ENCODE measurements at regions not wholly inside any gene's neighbourhood (a gene's known extent, or its start where the extent isn't known, plus 50 kb on each side); places are given as distances from the start of the nearest gene placed in this dataset.
"Not testable (repeated sequence)": the region's sequence is repeated elsewhere in the genome, so short reads cannot be mapped to it uniquely, and the experiment has no call there.

GRCh38 chr14:22190411-22191191 lies 398.4 kb downstream of the DAD1 start:
- no peak for DNase-seq (ENCODE audit: low read depth)

DNA sequence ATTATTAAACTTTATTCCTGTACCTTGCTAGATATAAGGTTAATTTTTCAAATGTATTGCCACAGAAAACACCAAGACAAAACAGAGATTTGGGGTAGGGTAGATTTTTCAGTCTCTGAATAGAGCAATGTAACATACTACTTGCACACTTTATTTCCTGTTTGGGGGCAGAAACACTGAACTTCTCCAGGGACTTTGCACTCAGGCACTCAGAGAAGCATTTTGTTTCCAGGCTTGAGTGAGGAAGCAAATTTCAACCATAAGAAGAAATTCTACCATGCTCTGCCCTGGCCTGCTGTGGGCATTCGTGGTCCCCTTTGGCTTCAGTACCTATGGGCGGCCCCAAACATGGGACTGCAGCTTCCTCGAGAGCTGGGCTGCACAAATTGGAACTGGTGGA lies 399.1 kb downstream of the DAD1 start:
- no peak for DNase-seq (ENCODE audit: low read depth)

DNA sequence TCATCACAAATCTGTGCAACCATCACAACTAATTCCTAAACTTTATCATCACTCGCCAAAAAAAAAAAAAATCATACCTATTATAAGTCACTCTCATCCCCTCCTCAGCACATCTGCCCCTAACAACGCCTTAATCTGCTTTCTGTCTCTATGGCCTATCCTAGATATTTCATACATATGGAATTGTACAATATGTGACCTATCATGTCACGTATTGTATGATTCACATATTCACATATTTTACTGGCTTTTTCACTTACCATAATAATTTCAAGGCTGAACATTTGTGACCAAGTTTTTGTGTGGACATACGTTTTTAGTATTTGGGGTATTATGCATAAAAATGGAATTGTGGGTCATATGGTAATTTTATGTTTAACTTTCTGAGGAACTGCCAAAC lies 400.7 kb downstream of the DAD1 start:
- DNase-seq (ENCODE audit: low read depth), result no peak

GRCh38 chr14:22185789-22186188 lies 403.2 kb downstream of the DAD1 start:
- DNase-seq (ENCODE audit: low read depth), result no peak

DNA sequence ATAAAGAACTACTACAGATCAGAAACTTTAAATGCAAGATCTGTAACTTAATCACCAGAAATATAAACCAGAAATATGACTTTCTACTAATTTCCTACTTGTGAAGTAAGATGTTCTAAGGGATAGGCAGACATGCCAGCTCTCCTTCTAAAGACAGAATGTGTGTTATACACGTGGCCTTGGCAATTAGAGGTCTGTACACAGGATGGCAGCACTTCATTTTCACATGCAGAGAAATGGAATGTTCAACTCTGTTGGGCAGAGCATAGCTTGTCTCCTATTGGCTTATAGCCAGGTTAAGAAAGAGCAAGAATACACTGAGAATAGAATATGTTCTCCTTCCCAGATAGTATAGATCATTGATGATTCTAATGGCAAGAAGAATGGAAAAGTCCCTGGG lies 403.8 kb downstream of the DAD1 start:
- no peak for DNase-seq (ENCODE audit: low read depth)

DNA sequence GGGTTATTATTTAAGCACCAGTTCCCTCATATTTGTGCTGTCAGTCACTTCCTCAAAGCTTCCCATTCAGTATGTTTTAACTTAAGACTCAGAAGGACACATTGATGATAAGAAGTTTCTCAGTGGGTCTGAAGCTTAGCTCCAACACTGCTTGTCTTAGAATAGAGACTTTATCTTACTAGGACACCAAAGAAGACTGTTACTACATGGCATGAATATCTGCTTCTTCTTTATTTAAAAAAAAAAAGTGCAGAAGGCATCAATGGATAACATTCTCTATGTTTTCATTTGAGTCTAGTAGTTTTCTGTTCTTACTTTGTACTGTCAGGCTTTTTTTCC lies 404.2 kb downstream of the DAD1 start:
- no peak for DNase-seq (ENCODE audit: low read depth)

GRCh38 chr14:22184157-22184829 lies 404.7 kb downstream of the DAD1 start:
- no peak for DNase-seq (ENCODE audit: low read depth)

GRCh38 chr14:22180045-22180444 lies 409.0 kb downstream of the DAD1 start:
- no peak for DNase-seq (ENCODE audit: low read depth)

DNA sequence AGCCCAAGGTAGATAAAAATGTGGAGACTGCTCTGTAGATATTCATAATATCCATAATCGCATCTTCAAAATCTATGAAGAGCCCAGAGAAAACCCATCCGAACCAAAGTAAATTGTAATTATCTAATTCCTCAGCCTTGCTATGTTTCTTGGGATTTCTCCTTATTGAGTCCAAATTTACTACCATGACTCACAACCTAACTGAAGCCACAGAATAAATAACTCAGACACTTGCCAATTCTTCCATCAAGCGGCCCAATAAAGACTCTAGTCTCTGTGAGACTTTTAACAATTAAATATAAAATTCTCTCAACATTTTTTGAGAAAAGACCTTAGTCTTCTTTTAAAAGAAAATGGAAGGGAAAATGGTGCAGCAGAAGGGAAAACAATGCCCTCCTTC lies 409.8 kb downstream of the DAD1 start:
- DNase-seq (ENCODE audit: low read depth), result no peak

DNA sequence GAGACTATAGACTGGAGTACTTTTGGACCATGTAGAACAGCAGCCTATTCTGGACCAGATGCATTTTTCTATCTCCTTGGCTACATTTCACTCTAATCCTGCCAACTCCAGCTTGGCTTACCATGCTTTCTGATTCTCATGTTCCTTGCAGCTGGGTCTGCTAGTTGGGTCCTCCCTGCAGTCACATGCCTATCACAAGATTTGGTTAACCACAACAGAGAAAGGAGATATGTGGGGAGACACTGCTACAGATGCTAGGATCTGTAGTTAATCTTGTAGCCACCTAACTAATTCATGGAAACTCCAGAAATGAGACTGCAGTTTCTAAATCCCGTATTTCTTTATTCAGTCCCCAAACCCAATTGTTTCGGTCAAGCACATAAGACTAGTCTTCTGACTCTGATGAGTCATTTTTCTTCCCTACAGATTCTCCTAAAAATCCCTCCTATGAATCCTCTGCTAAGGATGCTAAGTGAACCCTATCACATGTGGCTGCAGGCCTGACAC lies 410.6 kb downstream of the DAD1 start:
- no peak for DNase-seq (ENCODE audit: low read depth)

- DNase-seq (ENCODE audit: low read depth), result no peak
Observed at GRCh38 chr14:22177870-22178269, 411.2 kb downstream of the DAD1 start.

DNA sequence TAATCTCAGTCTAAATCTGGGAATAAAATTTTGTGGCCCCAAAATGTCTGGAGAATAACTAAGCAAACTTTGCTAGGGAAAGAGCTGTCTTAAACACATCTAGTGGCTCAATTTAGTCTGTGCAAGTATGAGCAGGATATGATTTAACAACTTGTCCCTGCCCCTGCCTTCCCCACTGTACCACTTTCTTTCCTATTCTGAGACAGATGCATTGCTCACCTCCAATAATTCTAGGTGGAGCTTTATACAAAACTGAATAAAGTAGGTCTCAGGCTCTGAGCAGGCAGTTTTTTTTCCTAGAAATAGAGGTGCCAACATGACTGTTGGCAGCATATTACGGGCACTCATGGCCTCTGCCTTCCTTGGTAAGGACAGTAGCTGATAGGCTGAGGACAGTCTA lies 412.1 kb downstream of the DAD1 start:
- no peak for DNase-seq (ENCODE audit: low read depth)

GRCh38 chr14:22175278-22175558 lies 413.8 kb downstream of the DAD1 start:
- not testable (repeated sequence) for DNase-seq (ENCODE audit: low read depth)

- DNase-seq (ENCODE audit: low read depth), result no peak
Observed at GRCh38 chr14:22174412-22175277, 414.4 kb downstream of the DAD1 start.

DNA sequence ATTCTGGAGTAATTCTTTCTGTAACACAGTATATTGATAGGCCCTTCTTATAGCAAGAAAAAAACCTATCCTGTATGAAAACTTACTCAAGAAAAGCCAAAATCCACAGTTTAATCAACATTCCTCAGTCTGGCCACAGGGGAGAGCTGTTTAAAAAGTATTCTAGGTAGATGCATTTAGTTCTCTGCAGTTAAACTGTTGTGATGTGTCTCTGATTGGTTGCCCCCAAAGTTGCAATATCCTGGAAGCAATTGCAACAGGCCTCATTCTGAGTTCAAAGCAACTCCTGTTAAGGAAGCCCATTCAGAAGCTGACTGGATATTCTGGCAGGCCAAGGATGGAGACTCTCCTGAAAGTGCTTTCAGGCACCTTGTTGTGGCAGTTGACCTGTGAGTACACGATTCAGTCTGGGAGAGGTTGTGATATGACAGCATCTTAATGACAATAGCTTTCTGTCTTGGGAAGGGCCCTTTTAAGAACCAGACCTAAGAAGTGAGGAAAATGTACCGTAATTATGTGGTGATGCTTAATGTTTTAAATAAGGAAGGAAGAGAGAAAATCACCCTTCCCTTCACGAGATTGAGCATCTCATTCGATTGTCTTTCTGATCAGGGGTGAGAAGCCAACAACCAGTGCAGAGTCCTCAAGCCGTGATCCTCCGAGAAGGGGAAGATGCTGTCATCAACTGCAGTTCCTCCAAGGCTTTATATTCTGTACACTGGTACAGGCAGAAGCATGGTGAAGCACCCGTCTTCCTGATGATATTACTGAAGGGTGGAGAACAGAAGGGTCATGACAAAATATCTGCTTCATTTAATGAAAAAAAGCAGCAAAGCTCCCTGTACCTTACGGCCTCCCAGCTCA lies 420.7 kb downstream of the DAD1 start:
- DNase-seq (ENCODE audit: low read depth), result no peak

- no peak for DNase-seq (ENCODE audit: low read depth)
Observed at GRCh38 chr14:22164616-22165015, 424.4 kb downstream of the DAD1 start.

GRCh38 chr14:22163051-22163450 lies 426.0 kb downstream of the DAD1 start:
- no peak for DNase-seq (ENCODE audit: low read depth)

- DNase-seq (ENCODE audit: low read depth), result no peak
Observed at GRCh38 chr14:22159957-22160356, 429.1 kb downstream of the DAD1 start.

DNA sequence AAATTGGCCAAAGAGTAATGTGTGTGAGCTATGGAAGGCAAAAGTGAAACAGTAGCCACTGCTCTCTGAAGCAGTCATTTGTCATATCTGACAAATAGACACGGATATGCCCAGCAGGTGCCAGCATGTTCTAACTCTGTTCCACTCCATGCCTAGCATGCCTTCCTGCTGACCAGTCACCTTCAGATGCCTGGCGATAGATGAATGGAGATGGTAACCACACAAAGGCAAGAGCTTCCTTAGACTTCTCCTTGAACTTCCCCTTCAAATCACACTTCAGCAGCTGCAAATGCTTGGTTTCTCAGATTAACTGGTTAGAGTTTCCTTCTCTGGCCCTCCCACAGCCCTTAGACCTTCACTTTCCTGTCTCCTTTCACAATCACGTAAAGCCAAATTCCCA lies 429.9 kb downstream of the DAD1 start:
- no peak for DNase-seq (ENCODE audit: low read depth)

- DNase-seq (ENCODE audit: low read depth), result no peak
Observed at GRCh38 chr14:22158560-22158959, 430.5 kb downstream of the DAD1 start.

- DNase-seq (ENCODE audit: low read depth), result no peak
Observed at GRCh38 chr14:22155571-22155970, 433.5 kb downstream of the DAD1 start.

- no peak for DNase-seq (ENCODE audit: low read depth)
Observed at GRCh38 chr14:22152903-22153302, 436.1 kb downstream of the DAD1 start.

Data from stimulated activated CD8-positive, alpha-beta memory T cell treated with anti-CD3 and anti-CD28 coated beads, Interleukin-7, amount 100 ng/mL, for 24 hours (primary cell).